ENCODE measurements at regions not wholly inside any gene's neighbourhood (a gene's known extent, or its start where the extent isn't known, plus 50 kb on each side); places are given as distances from the start of the nearest gene placed in this dataset.

DNA sequence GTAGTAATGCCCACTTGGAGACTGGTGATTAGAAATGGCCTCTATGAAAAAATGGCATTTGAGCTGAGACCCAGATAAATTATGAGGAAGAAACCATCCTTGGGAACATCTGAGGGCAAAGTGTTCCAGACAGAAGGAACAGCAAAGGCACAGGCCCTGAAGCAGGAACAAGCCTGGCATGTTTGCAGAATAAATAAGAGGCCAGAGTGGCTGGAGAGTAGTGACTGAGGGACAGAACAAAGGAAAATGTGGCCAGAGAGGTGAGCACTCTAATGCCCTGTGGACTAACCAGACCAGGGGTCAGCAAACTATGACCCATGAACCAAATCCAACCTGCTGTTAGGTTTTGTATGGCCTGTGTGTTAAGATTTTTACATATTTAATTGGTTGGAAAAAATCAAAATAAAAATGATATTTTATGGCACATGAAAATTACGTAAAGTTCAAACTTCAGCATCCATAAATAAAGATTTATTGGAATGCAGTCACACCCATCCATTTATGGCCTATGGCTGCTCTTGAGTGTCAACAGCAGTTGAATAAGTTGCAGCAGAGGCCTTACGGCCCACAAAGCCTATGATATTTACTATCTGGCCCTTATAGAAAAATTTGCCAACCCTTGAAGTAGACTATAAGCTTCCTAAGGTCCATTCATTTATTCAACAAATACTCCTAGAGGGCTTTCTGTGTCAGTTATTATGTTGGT lies 210.0 kb upstream of the TOX3 start:
- no peaks in the 10 kb centered on the region for H3K27me3 ChIP-seq
- intact Hi-C loops (cut with DNase I), result no loop called here
- 83% methylated on average over 2 of the region's 2 CpGs for WGBS
- H3K27ac ChIP-seq (replicated peaks in 1 of 4), result no peak overlapping the region
- TF ChIP-seq POLR2AphosphoS5 (IDR thresholded peaks at IDR 0.05) (no peak), EP300 (IDR thresholded peaks at IDR 0.05) (no peak)
- TF ChIP-seq, protein P1, sequence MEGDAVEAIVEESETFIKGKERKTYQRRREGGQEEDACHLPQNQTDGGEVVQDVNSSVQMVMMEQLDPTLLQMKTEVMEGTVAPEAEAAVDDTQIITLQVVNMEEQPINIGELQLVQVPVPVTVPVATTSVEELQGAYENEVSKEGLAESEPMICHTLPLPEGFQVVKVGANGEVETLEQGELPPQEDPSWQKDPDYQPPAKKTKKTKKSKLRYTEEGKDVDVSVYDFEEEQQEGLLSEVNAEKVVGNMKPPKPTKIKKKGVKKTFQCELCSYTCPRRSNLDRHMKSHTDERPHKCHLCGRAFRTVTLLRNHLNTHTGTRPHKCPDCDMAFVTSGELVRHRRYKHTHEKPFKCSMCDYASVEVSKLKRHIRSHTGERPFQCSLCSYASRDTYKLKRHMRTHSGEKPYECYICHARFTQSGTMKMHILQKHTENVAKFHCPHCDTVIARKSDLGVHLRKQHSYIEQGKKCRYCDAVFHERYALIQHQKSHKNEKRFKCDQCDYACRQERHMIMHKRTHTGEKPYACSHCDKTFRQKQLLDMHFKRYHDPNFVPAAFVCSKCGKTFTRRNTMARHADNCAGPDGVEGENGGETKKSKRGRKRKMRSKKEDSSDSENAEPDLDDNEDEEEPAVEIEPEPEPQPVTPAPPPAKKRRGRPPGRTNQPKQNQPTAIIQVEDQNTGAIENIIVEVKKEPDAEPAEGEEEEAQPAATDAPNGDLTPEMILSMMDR (IDR thresholded peaks at IDR 0.05), result no peak
- H3K9me3 ChIP-seq, result no peaks in the 10 kb centered on the region
- no peak for DNase-seq (ENCODE audit: extremely low spot score)
- no peaks in the 10 kb centered on the region for H3K36me3 ChIP-seq
- H3K4me1 ChIP-seq, result no peaks in the 10 kb centered on the region
- no peak overlapping the region for H3K4me3 ChIP-seq

DNA sequence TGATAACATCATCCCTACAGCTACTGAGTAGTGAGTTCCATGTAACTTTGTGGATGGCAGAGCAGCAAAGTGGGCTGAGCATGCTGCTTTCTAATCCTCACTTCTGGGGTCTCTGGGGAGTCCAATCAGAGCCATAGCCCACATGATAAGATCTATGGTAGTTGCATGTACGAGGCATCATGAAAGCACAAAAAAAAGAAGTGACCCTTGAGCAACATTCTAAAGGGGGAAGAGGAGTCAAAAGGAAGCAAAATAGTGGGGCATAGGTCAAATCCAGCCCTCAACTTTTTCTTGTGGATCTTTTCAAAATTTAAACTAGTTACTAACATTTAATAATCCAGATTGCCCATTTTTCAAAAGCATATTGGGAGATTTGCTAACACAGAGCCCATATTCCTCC lies 208.5 kb upstream of the TOX3 start:
- 86% methylated on average over 1 of the region's 1 CpG for WGBS
- no peaks in the 10 kb centered on the region for H3K4me1 ChIP-seq
- H3K4me3 ChIP-seq, result no peak overlapping the region
- H3K9me3 ChIP-seq, result no peaks in the 10 kb centered on the region
- no peak for DNase-seq (ENCODE audit: extremely low spot score)
- TF ChIP-seq, protein P1 (IDR thresholded peaks at IDR 0.05), result no peak
- no peak for TF ChIP-seq EP300 (IDR thresholded peaks at IDR 0.05)
- TF ChIP-seq POLR2A (IDR thresholded peaks at IDR 0.05; ENCODE audit: low read depth), result no peak
- no peak for TF ChIP-seq POLR2AphosphoS5 (IDR thresholded peaks at IDR 0.05)
- H3K36me3 ChIP-seq, result no peaks in the 10 kb centered on the region
- H3K27me3 ChIP-seq, result peaks cover 0 to 7% (median 0%) of the 10 kb centered on the region in 4 donors
- no peak overlapping the region for H3K27ac ChIP-seq (replicated peaks in 1 of 4)
- intact Hi-C loops (cut with DNase I), result no loop called here

DNA sequence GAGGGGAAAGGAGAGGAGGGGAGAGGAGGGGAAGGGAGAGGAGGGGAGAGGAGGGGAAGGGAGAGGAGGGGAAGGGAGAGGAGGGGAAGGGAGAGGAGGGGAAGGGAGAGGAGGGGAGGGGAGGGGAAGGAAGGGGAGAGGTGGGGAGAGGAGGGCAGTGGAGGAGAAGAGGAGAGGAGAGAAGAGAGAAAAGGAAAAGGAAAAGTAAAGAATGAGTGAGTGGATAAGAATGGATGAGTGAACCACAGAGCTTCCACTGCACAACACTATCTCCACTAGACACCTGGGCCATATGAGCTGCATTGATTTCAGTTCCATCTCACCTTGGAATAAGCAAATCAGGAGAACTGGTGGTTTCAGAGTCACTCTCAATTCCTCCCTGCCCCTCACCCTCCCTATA lies 204.1 kb upstream of the TOX3 start:
- no peaks in the 10 kb centered on the region for H3K36me3 ChIP-seq
- intact Hi-C loops (cut with DNase I), result no loop called here
- DNase-seq (ENCODE audit: extremely low spot score), result no peak
- TF ChIP-seq, protein P1 (IDR thresholded peaks at IDR 0.05), result no peak
- TF ChIP-seq POLR2AphosphoS5 (IDR thresholded peaks at IDR 0.05), result no peak
- no peak for TF ChIP-seq EP300 (IDR thresholded peaks at IDR 0.05)
- no peak for TF ChIP-seq POLR2A (IDR thresholded peaks at IDR 0.05; ENCODE audit: low read depth)
- H3K9me3 ChIP-seq, result no peaks in the 10 kb centered on the region
- peaks cover 0 to 19% (median 0%) of the 10 kb centered on the region in 4 donors for H3K27me3 ChIP-seq
- H3K4me3 ChIP-seq, result no peak overlapping the region
- H3K27ac ChIP-seq (replicated peaks in 1 of 4), result no peak overlapping the region
- no peaks in the 10 kb centered on the region for H3K4me1 ChIP-seq

DNA sequence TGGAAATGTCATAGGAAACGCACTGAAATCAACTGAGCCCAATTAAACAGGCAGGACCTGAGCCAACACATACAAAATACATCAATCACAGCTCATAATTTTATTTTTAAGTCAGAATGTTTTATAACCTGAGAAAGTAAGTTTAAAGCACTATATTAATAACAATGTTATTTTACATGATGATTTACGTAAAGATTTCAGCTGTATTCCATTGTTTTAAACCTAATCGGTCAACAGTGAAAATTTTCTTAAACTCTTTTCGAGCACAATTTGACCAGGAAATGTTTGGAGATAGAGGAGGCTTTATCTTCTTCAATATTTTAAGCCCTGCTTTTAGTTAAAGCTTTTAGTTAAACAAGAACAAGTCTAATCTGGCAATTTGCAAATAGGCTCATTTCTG lies 201.8 kb upstream of the TOX3 start:
- peaks cover 0 to 19% (median 0%) of the 10 kb centered on the region in 4 donors for H3K27me3 ChIP-seq
- no peaks in the 10 kb centered on the region for H3K36me3 ChIP-seq
- no peak overlapping the region for H3K4me3 ChIP-seq
- H3K4me1 ChIP-seq, result no peaks in the 10 kb centered on the region
- H3K9me3 ChIP-seq, result no peaks in the 10 kb centered on the region
- no peak for DNase-seq (ENCODE audit: extremely low spot score)
- 41% methylated on average over 4 of the region's 4 CpGs for WGBS
- no peak overlapping the region for H3K27ac ChIP-seq (replicated peaks in 1 of 4)
- intact Hi-C loops (cut with DNase I), result no loop called here
- TF ChIP-seq POLR2A (IDR thresholded peaks at IDR 0.05; ENCODE audit: low read depth), result no peak

DNA sequence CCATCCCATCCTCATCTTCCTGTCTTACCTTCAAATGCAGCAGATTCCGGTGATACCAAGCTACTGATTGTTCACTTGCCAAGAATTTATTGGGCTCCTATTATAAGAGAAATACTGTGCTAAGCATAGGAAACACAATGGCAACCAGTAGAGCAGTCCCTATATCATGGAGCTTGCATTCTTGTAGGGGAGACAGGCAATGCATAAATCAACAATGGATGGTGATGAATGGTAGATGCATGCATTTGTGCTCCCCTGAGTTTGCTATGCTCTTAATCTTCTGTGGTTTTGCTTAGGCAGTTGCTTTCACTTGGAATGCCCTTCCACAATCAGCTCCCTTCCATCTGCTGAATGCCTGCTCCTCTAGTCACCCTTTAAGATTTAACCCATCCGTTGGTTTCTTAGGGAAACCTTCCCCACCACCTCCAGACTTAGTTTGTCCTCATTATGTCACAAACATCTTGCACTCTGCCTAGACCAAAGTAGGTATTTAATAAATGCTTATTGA lies 200.2 kb upstream of the TOX3 start:
- TF ChIP-seq EP300 (IDR thresholded peaks at IDR 0.05), result no peak
- TF ChIP-seq POLR2AphosphoS5 (IDR thresholded peaks at IDR 0.05), result no peak
- no peak for TF ChIP-seq POLR2A (IDR thresholded peaks at IDR 0.05; ENCODE audit: low read depth)
- TF ChIP-seq, protein P1 (IDR thresholded peaks at IDR 0.05), result no peak
- Histone ChIP-seq H3K27ac (replicated peaks in 1 of 4) (no peak overlapping the region), H3K4me1 (no peaks in the 10 kb centered on the region), H3K27me3 (peaks cover 0 to 19% (median 0%) of the 10 kb centered on the region in 4 donors), H3K9me3 (no peaks in the 10 kb centered on the region), H3K36me3 (no peaks in the 10 kb centered on the region), H3K4me3 (no peak overlapping the region)
- WGBS, result 70% methylated on average over 2 of the region's 2 CpGs
- no peak for DNase-seq (ENCODE audit: extremely low spot score)
- intact Hi-C loops (cut with DNase I), result no loop called here
